ENCODE measurements at regions not wholly inside any gene's neighbourhood (a gene's known extent, or its start where the extent isn't known, plus 50 kb on each side); places are given as distances from the start of the nearest gene placed in this dataset.

- no peaks in the 10 kb centered on the region for H3K36me3 ChIP-seq
- no peak for DNase-seq (ENCODE audit: extremely low spot score)
- H3K4me3 ChIP-seq: no peak overlapping the region
- H3K27me3 ChIP-seq: no peaks in the 10 kb centered on the region
- WGBS: 60% methylated on average over 5 of the region's 5 CpGs
- H3K27ac ChIP-seq (replicated peaks in 1 of 4): no peak overlapping the region
- H3K4me1 ChIP-seq: peaks cover 0 to 8% (median 0%) of the 10 kb centered on the region in 4 donors
- intact Hi-C loops (cut with DNase I): no loop called here
- TF ChIP-seq POLR2A (IDR thresholded peaks at IDR 0.05; ENCODE audit: low read depth) (no peak), CTCF (IDR thresholded peaks at IDR 0.05) (no peak)
- H3K9me3 ChIP-seq: no peaks in the 10 kb centered on the region
Measured at GRCh38 chr3:75012791-75013331, 398.4 kb upstream of the CNTN3 start.

- no peak for TF ChIP-seq EP300 (IDR thresholded peaks at IDR 0.05)
- no peak for TF ChIP-seq CTCF (IDR thresholded peaks at IDR 0.05)
- TF ChIP-seq POLR2A (IDR thresholded peaks at IDR 0.05; ENCODE audit: low read depth): no peak
- TF ChIP-seq POLR2AphosphoS5 (IDR thresholded peaks at IDR 0.05): no peak
- Histone ChIP-seq H3K4me1 (peaks cover 0 to 8% (median 0%) of the 10 kb centered on the region in 4 donors), H3K27me3 (no peaks in the 10 kb centered on the region), H3K36me3 (no peaks in the 10 kb centered on the region), H3K9me3 (no peaks in the 10 kb centered on the region), H3K27ac (replicated peaks in 1 of 4) (no peak overlapping the region), H3K4me3 (no peak overlapping the region)
- DNase-seq (ENCODE audit: extremely low spot score): no peak
- intact Hi-C loops (cut with DNase I): no loop called here
- 92% methylated on average over 1 of the region's 1 CpG for WGBS
Measured at GRCh38 chr3:75014008-75014407, 399.5 kb upstream of the CNTN3 start.

GRCh38 chr3:75015280-75015679 lies 400.8 kb upstream of the CNTN3 start:
- Histone ChIP-seq H3K36me3 (no peaks in the 10 kb centered on the region), H3K9me3 (no peaks in the 10 kb centered on the region), H3K4me1 (peaks cover 0 to 10% (median 0%) of the 10 kb centered on the region in 4 donors), H3K27ac (replicated peaks in 1 of 4) (no peak overlapping the region), H3K27me3 (no peaks in the 10 kb centered on the region), H3K4me3 (no peak overlapping the region)
- TF ChIP-seq POLR2AphosphoS5 (IDR thresholded peaks at IDR 0.05) (no peak), CTCF (IDR thresholded peaks at IDR 0.05) (no peak), EP300 (IDR thresholded peaks at IDR 0.05) (no peak), POLR2A (IDR thresholded peaks at IDR 0.05; ENCODE audit: low read depth) (no peak)
- DNase-seq (ENCODE audit: extremely low spot score): no peak
- 56% methylated on average over 2 of the region's 2 CpGs for WGBS
- intact Hi-C loops (cut with DNase I): no loop called here

- H3K4me1 ChIP-seq: no peaks in the 10 kb centered on the region
- H3K27me3 ChIP-seq: no peaks in the 10 kb centered on the region
- no peak overlapping the region for H3K4me3 ChIP-seq
- TF ChIP-seq EP300 (IDR thresholded peaks at IDR 0.05): no peak
- no peak for TF ChIP-seq POLR2AphosphoS5 (IDR thresholded peaks at IDR 0.05)
- TF ChIP-seq POLR2A (IDR thresholded peaks at IDR 0.05; ENCODE audit: low read depth): no peak
- TF ChIP-seq CTCF (IDR thresholded peaks at IDR 0.05): no peak
- no peaks in the 10 kb centered on the region for H3K9me3 ChIP-seq
- intact Hi-C loops (cut with DNase I): no loop called here
- no peak overlapping the region for H3K27ac ChIP-seq (replicated peaks in 1 of 4)
- no peaks in the 10 kb centered on the region for H3K36me3 ChIP-seq
- no peak for DNase-seq (ENCODE audit: extremely low spot score)
Measured at GRCh38 chr3:75035146-75035545, 420.7 kb upstream of the CNTN3 start.

GRCh38 chr3:75042941-75043340 lies 428.5 kb upstream of the CNTN3 start:
- H3K4me3 ChIP-seq: no peak overlapping the region
- intact Hi-C loops (cut with DNase I): no loop called here
- peaks cover 0 to 16% (median 12%) of the 10 kb centered on the region in 4 donors for H3K9me3 ChIP-seq
- DNase-seq (ENCODE audit: extremely low spot score): no peak
- WGBS: 69% methylated on average over 2 of the region's 2 CpGs
- no peaks in the 10 kb centered on the region for H3K36me3 ChIP-seq
- TF ChIP-seq POLR2A (IDR thresholded peaks at IDR 0.05; ENCODE audit: low read depth): no peak
- TF ChIP-seq POLR2AphosphoS5 (IDR thresholded peaks at IDR 0.05): no peak
- no peak for TF ChIP-seq CTCF (IDR thresholded peaks at IDR 0.05)
- no peak for TF ChIP-seq EP300 (IDR thresholded peaks at IDR 0.05)
- H3K27me3 ChIP-seq: no peaks in the 10 kb centered on the region
- H3K4me1 ChIP-seq: no peaks in the 10 kb centered on the region
- no peak overlapping the region for H3K27ac ChIP-seq (replicated peaks in 1 of 4)

Data from esophagus muscularis mucosa (tissue), 4 donors.